GM23248 (cell line): ENCODE measurements at regions not wholly inside any gene's neighbourhood (a gene's known extent, or its start where the extent isn't known, plus 50 kb on each side); places are given as distances from the start of the nearest gene placed in this dataset.

ENCODE experiments used
- DNase-seq: peaks from one replicate; pipeline ENCODE4 v3.0.0-alpha.2; 2015
- H2AFZ ChIP-seq: fragments of 200-600 bp; sonication (generic); 2 replicates; pipeline ENCODE4 v1.6.1; 2016; ENCODE audit warnings: antibody characterized with exemption
- H3F3A ChIP-seq: fragments of 200-600 bp; sonication (generic); 2 replicates; pipeline ENCODE4 v1.6.1; 2016; ENCODE audit warnings: mild to moderate bottlenecking, antibody characterized with exemption, mixed run types; ENCODE audit not compliant: insufficient read depth
- H3K27ac ChIP-seq: fragments of 200-600 bp; sonication (generic); 2 replicates; pipeline ENCODE4 v1.5.1; 2016; ENCODE audit warnings: mild to moderate bottlenecking
- H3K27me3 ChIP-seq: fragments of 200-600 bp; sonication (generic); replicated peaks from 2 replicates; pipeline ENCODE4 v1.6.1; 2016; ENCODE audit warnings: mild to moderate bottlenecking; ENCODE audit not compliant: insufficient read depth
- H3K36me3 ChIP-seq: fragments of 200-600 bp; sonication (generic); 2 replicates; pipeline ENCODE4 v1.6.1; 2016; ENCODE audit warnings: low read depth, mild to moderate bottlenecking
- H3K4me1 ChIP-seq: fragments of 200-600 bp; sonication (generic); 2 replicates; pipeline ENCODE4 v1.6.1; 2016; ENCODE audit warnings: mild to moderate bottlenecking; ENCODE audit not compliant: insufficient read depth
- H3K4me2 ChIP-seq: fragments of 200-600 bp; sonication (generic); one replicate; pipeline ENCODE4 v1.6.1; 2016; ENCODE audit warnings: mild to moderate bottlenecking; ENCODE audit not compliant: unreplicated experiment
- H3K4me3 ChIP-seq: fragments of 200-600 bp; sonication (generic); 2 replicates; pipeline ENCODE4 v1.5.1; 2016; ENCODE audit warnings: mild to moderate bottlenecking
- H3K79me2 ChIP-seq: fragments of 200-600 bp; sonication (generic); 2 replicates; pipeline ENCODE4 v1.6.1; 2016; ENCODE audit warnings: mild to moderate bottlenecking; ENCODE audit not compliant: insufficient read depth
- H3K9ac ChIP-seq: fragments of 200-600 bp; sonication (generic); 2 replicates; pipeline ENCODE4 v1.6.1; 2016; ENCODE audit warnings: mild to moderate bottlenecking
- H3K9me2 ChIP-seq: fragments of 200-600 bp; sonication (generic); 2 replicates; pipeline ENCODE4 v1.6.1; 2016; ENCODE audit warnings: mixed run types, mild to moderate bottlenecking, moderate library complexity; ENCODE audit not compliant: insufficient read depth
- H3K9me3 ChIP-seq: fragments of 200-600 bp; sonication (generic); one replicate; pipeline ENCODE4 v1.6.1; 2017; ENCODE audit warnings: low read depth
- H4K20me1 ChIP-seq: fragments of 200-600 bp; sonication (generic); 2 replicates; pipeline ENCODE4 v1.6.0; 2016; ENCODE audit not compliant: insufficient read depth
- EZH2 ChIP-seq: fragments of 200-600 bp; sonication (generic); IDR thresholded peaks from 2 replicates; pipeline ENCODE4 v1.6.1; 2018; ENCODE audit warnings: antibody characterized with exemption, mild to moderate bottlenecking; ENCODE audit not compliant: insufficient read depth, poor library complexity, severe bottlenecking
- EZH2phosphoT487 ChIP-seq: fragments of 200-600 bp; sonication (generic); IDR thresholded peaks from 2 replicates; pipeline ENCODE4 v1.6.1; 2018; ENCODE audit warnings: antibody characterized with exemption, moderate library complexity, mild to moderate bottlenecking, low read depth; ENCODE audit not compliant: insufficient read depth
- WGBS, 2 experiments: methylation state at CpG; one replicate each; pipeline ENCODE4 v1.1.6; 2015 to 2017; ENCODE audit warnings: low lambda C conversion rate in 2 of 2, low coverage in 1 of 2; ENCODE audit errors: missing lambda C conversion rate in 2 of 2; 5-methylcytosine and 5-hydroxymethylcytosine counted together
- in situ Hi-C: fragments of 300-500 bp; cut with MboI; formaldehyde crosslinking; loops from 2 replicates; pipeline ENCODE4 v1.15.0; 2020

GRCh38 chr18:73279498-73279897 is 411.7 kb upstream of the NETO1 start:
- H3K9ac ChIP-seq: no peak overlapping the region
- H3K4me2 ChIP-seq: no peak overlapping the region
- no peaks in the 10 kb centered on the region for H3K79me2 ChIP-seq
- DNase-seq: peak; percentile 6
- TF ChIP-seq EZH2phosphoT487 (no peak), EZH2 (no peak)
- no peak overlapping the region for H3K4me3 ChIP-seq
- H2AFZ ChIP-seq: no peak overlapping the region
- H3K27me3 ChIP-seq: no peaks in the 10 kb centered on the region
- H3F3A ChIP-seq: no peaks in the 10 kb centered on the region
- WGBS, 2 experiments: 21 to 30% methylated on average over 11 of the region's 11 CpGs
- H3K9me3 ChIP-seq: no peaks in the 10 kb centered on the region
- no peak overlapping the region for H3K27ac ChIP-seq
- no peaks in the 10 kb centered on the region for H3K4me1 ChIP-seq
- in situ Hi-C loops: no loop called here
- H3K36me3 ChIP-seq: no peaks in the 10 kb centered on the region
- H4K20me1 ChIP-seq: no peaks in the 10 kb centered on the region
- no peaks in the 10 kb centered on the region for H3K9me2 ChIP-seq

- H3F3A ChIP-seq: no peaks in the 10 kb centered on the region
- H3K9ac ChIP-seq: no peak overlapping the region
- no peaks in the 10 kb centered on the region for H3K79me2 ChIP-seq
- no peak overlapping the region for H3K4me3 ChIP-seq
- H3K9me3 ChIP-seq: no peaks in the 10 kb centered on the region
- H3K27me3 ChIP-seq: no peaks in the 10 kb centered on the region
- H4K20me1 ChIP-seq: no peaks in the 10 kb centered on the region
- DNase-seq: no peak
- H2AFZ ChIP-seq: no peak overlapping the region
- 39 to 49% methylated on average over 9 of the region's 9 CpGs for whole genome bisulfite sequencing, 2 experiments
- no peaks in the 10 kb centered on the region for H3K36me3 ChIP-seq
- H3K4me2 ChIP-seq: no peak overlapping the region
- H3K4me1 ChIP-seq: no peaks in the 10 kb centered on the region
- H3K9me2 ChIP-seq: no peaks in the 10 kb centered on the region
- in situ Hi-C loops: no loop called here
- H3K27ac ChIP-seq: no peak overlapping the region
- no peak for TF ChIP-seq EZH2phosphoT487
- TF ChIP-seq EZH2: no peak
Observed at GRCh38 chr18:73274812-73275621, 407.2 kb upstream of the NETO1 start.

GRCh38 chr18:73270920-73271634 is 403.3 kb upstream of the NETO1 start:
- H3K9ac ChIP-seq: no peak overlapping the region
- no peaks in the 10 kb centered on the region for H3F3A ChIP-seq
- DNase-seq: no peak
- no peaks in the 10 kb centered on the region for H4K20me1 ChIP-seq
- H3K27ac ChIP-seq: no peak overlapping the region
- in situ Hi-C loops: no loop called here
- H3K27me3 ChIP-seq: 0 out of 2 replicates have a peak, but pooled peaks cover 4% of the 10 kb centered on the region
- 30 to 35% methylated on average over 10 of the region's 10 CpGs for WGBS, 2 experiments
- H3K36me3 ChIP-seq: no peaks in the 10 kb centered on the region
- no peak overlapping the region for H2AFZ ChIP-seq
- no peak overlapping the region for H3K4me2 ChIP-seq
- H3K4me3 ChIP-seq: no peak overlapping the region
- TF ChIP-seq EZH2 (no peak), EZH2phosphoT487 (no peak)
- no peaks in the 10 kb centered on the region for H3K9me2 ChIP-seq
- no peaks in the 10 kb centered on the region for H3K9me3 ChIP-seq
- no peaks in the 10 kb centered on the region for H3K4me1 ChIP-seq
- H3K79me2 ChIP-seq: no peaks in the 10 kb centered on the region

- TF ChIP-seq EZH2phosphoT487: no peak
- TF ChIP-seq EZH2: no peak
- 40 to 46% methylated on average over 4 of the region's 5 CpGs for WGBS, 2 experiments
- H3K27me3 ChIP-seq: 0 out of 2 replicates have a peak, but pooled peaks cover 4% of the 10 kb centered on the region
- H3K4me3 ChIP-seq: no peak overlapping the region
- H3K9ac ChIP-seq: no peak overlapping the region
- H3F3A ChIP-seq: no peaks in the 10 kb centered on the region
- no peaks in the 10 kb centered on the region for H4K20me1 ChIP-seq
- no peaks in the 10 kb centered on the region for H3K4me1 ChIP-seq
- H3K79me2 ChIP-seq: no peaks in the 10 kb centered on the region
- DNase-seq: no peak
- H2AFZ ChIP-seq: no peak overlapping the region
- H3K36me3 ChIP-seq: no peaks in the 10 kb centered on the region
- H3K9me3 ChIP-seq: no peaks in the 10 kb centered on the region
- H3K4me2 ChIP-seq: no peak overlapping the region
- no peak overlapping the region for H3K27ac ChIP-seq
- in situ Hi-C loops: no loop called here
- no peaks in the 10 kb centered on the region for H3K9me2 ChIP-seq
Observed at GRCh38 chr18:73264562-73264921, 396.8 kb upstream of the NETO1 start.
